ENCODE measurements at regions not wholly inside any gene's neighbourhood (a gene's known extent, or its start where the extent isn't known, plus 50 kb on each side); places are given as distances from the start of the nearest gene placed in this dataset.

GRCh38 chr7:142539901-142540300, 209.4 kb upstream of the PRSS1 start:
- no peak for TF ChIP-seq CTCF (IDR thresholded peaks at IDR 0.05)
- no peak for TF ChIP-seq POLR2A (IDR thresholded peaks at IDR 0.05)

Data from tibial nerve (tissue), 3 donors.